ENCODE measurements at regions not wholly inside any gene's neighbourhood (a gene's known extent, or its start where the extent isn't known, plus 50 kb on each side); places are given as distances from the start of the nearest gene placed in this dataset.

DNA sequence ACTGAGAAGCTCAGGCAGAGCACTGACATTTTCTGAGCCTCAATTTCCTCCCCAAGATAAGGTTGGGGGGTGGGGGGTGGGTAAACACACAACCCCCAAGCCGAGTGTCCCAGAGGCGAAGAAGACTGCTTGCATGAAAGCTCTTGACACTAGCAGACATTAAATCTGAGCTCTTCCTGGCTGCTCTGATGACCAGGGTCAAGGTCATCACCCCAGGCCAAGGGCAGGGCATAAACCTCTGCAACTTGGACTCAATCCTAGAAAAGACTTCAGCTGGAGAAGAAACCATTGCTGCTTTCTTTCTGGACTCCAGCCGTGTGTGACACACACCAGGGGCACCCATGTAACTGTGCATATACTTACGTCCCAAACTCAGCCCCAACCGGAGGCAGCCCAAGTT is 109.0 kb downstream of the BANF2 start:
- DNase-seq (ENCODE audit: low read depth in 1 of 2, low spot score in 1 of 2), result no peak
- no peaks in the 10 kb centered on the region for H3K4me1 ChIP-seq
- POLR2A ChIA-PET, result no interaction called here
- TF ChIP-seq TFCP2L1 (CRISPR knock-in tag; IDR thresholded peaks at IDR 0.05) (no peak), HES2 (IDR thresholded peaks at IDR 0.05) (no peak), JUN (IDR thresholded peaks at IDR 0.05) (no peak), SREBF2 (IDR thresholded peaks at IDR 0.05) (no peak), ZSCAN20 (CRISPR knock-in tag; IDR thresholded peaks at IDR 0.05) (no peak), USF2 (IDR thresholded peaks at IDR 0.05) (no peak), CTCF (IDR thresholded peaks at IDR 0.05) (no peak), ZC3H11A (IDR thresholded peaks at IDR 0.05) (no peak), MYC (IDR thresholded peaks at IDR 0.05; ENCODE audit: borderline replicate concordance, low read length) (no peak), FOXS1 (CRISPR knock-in tag; IDR thresholded peaks at IDR 0.05) (no peak), HDAC2 (IDR thresholded peaks at IDR 0.05) (no peak), HEYL (CRISPR knock-in tag; IDR thresholded peaks at IDR 0.05) (no peak), HOXB5 (CRISPR knock-in tag; IDR thresholded peaks at IDR 0.05) (no peak), ZFP36 (IDR thresholded peaks at IDR 0.05; ENCODE audit: borderline replicate concordance, partially characterized antibody) (no peak), SMC3 (IDR thresholded peaks at IDR 0.05) (no peak)
- TF ChIP-seq, protein P1, sequence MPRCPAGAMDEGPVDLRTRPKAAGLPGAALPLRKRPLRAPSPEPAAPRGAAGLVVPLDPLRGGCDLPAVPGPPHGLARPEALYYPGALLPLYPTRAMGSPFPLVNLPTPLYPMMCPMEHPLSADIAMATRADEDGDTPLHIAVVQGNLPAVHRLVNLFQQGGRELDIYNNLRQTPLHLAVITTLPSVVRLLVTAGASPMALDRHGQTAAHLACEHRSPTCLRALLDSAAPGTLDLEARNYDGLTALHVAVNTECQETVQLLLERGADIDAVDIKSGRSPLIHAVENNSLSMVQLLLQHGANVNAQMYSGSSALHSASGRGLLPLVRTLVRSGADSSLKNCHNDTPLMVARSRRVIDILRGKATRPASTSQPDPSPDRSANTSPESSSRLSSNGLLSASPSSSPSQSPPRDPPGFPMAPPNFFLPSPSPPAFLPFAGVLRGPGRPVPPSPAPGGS (IDR thresholded peaks at IDR 0.05), result no peak
- 68% methylated on average over 5 of the region's 5 CpGs for WGBS (ENCODE audit: missing lambda C conversion rate)
- no peak for ATAC-seq
- FAIRE-seq, result no peak
- CTCF ChIA-PET, result no interaction called here
- no peak overlapping the region for H3K4me3 ChIP-seq
- no peak overlapping the region for H3K27ac ChIP-seq
- no peak overlapping the region for H3K4me2 ChIP-seq
- no peaks in the 10 kb centered on the region for H3K9me3 ChIP-seq

- Histone ChIP-seq H3K9me3 (no peaks in the 10 kb centered on the region), H3K27ac (no peak overlapping the region), H3K4me3 (no peak overlapping the region), H3K4me2 (no peak overlapping the region), H3K4me1 (no peaks in the 10 kb centered on the region)
- DNase-seq (ENCODE audit: low read depth in 1 of 2, low spot score in 1 of 2) (no peak), ATAC-seq (no peak), FAIRE-seq (no peak)
- 58% methylated on average over 5 of the region's 5 CpGs for WGBS (ENCODE audit: missing lambda C conversion rate)
- POLR2A ChIA-PET, result no interaction called here
- CTCF ChIA-PET, result no interaction called here
- TF ChIP-seq ZSCAN20 (CRISPR knock-in tag; IDR thresholded peaks at IDR 0.05) (no peak), POLR2AphosphoS2 (conservative IDR thresholded peaks at IDR 0.05; ENCODE audit: low read length) (no peak), ZC3H11A (IDR thresholded peaks at IDR 0.05) (no peak)
- TF ChIP-seq, protein P1 (IDR thresholded peaks at IDR 0.05), result no peak
Observed at GRCh38 chr20:17808357-17808756, 108.6 kb downstream of the BANF2 start.

DNA sequence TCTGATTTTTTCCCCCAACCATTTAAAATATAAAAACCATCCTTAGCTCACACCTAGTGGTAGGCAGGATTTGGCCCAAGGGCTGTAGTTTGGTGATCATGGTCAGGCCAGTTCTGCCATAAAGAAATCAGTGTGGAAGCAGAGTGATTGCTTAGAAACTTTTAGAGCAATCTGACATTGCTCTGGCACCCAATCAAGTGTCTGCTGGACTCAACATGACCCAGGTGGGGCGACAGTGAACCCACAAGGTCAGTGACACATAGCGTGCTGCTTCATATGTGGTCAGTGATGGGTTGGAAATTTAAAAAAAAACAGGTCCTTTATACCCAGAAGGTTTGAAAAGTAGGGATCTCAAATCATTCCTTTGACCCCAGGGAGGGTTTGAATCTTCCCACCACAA is 107.9 kb downstream of the BANF2 start:
- ATAC-seq (no peak), FAIRE-seq (no peak)

More for the DNA sequence above, 107.9 kb downstream of the BANF2 start:
- DNase-seq (ENCODE audit: low read depth in 1 of 2, low spot score in 1 of 2), result no peak
- TF ChIP-seq FOXS1 (CRISPR knock-in tag; IDR thresholded peaks at IDR 0.05), result no peak
- no peak for TF ChIP-seq NPAS2 (CRISPR knock-in tag; IDR thresholded peaks at IDR 0.05; ENCODE audit: borderline replicate concordance)
- TF ChIP-seq ZC3H11A (IDR thresholded peaks at IDR 0.05), result no peak
- no peak for TF ChIP-seq HES2 (IDR thresholded peaks at IDR 0.05)
- no peak for TF ChIP-seq CHD4 (IDR thresholded peaks at IDR 0.05; ENCODE audit: borderline replicate concordance)
- TF ChIP-seq HOXB5 (CRISPR knock-in tag; IDR thresholded peaks at IDR 0.05), result no peak
- no peak for TF ChIP-seq MYC (IDR thresholded peaks at IDR 0.05; ENCODE audit: borderline replicate concordance, low read length)
- TF ChIP-seq REST (IDR thresholded peaks at IDR 0.05), result no peak
- TF ChIP-seq EHF (CRISPR knock-in tag; IDR thresholded peaks at IDR 0.05), result no peak
- no peak for TF ChIP-seq NR3C1 (IDR thresholded peaks at IDR 0.05)
- TF ChIP-seq EHMT2 (IDR thresholded peaks at IDR 0.05; ENCODE audit: low read depth), result no peak
- TF ChIP-seq POLR2AphosphoS2 (conservative IDR thresholded peaks at IDR 0.05; ENCODE audit: low read length), result no peak
- no peak for TF ChIP-seq ZFP36 (IDR thresholded peaks at IDR 0.05; ENCODE audit: borderline replicate concordance, partially characterized antibody)
- POLR2A ChIA-PET, result no interaction called here
- no peak overlapping the region for H3K4me3 ChIP-seq
- CTCF ChIA-PET, result no interaction called here
- H3K9me3 ChIP-seq, result no peaks in the 10 kb centered on the region
- no peak overlapping the region for H3K27ac ChIP-seq
- no peak overlapping the region for H3K4me2 ChIP-seq
- WGBS (ENCODE audit: missing lambda C conversion rate), result 58% methylated on average over 2 of the region's 2 CpGs
- H3K4me1 ChIP-seq, result no peaks in the 10 kb centered on the region
